ENCODE measurements at regions not wholly inside any gene's neighbourhood (a gene's known extent, or its start where the extent isn't known, plus 50 kb on each side); places are given as distances from the start of the nearest gene placed in this dataset.

DNA sequence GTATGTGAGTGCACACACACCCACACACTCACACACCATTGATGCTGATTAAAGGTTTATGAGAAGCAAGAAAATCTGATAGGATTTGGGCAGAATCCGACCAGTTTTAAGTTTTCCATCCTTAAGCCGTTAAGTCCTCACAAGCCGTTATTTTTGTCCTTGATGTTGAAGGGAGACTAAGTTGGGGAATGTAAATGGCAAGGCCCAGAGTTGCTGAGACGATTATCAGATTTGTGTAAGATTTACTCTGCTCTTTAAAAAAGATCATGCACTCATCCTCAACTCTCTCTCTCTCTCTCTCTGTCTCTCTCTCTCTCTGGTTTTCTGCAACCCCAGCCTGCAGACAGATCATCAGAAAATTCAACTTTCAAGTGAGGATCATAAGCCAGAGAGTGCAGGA lies 238.8 kb downstream of the SMAD2 start:
- Histone ChIP-seq H3K4me2 (ENCODE audit: insufficient read depth, low read length) (no peak overlapping the region), H2AFZ (ENCODE audit: low read depth, low read length) (no peak overlapping the region), H4K20me1 (replicated peaks; ENCODE audit: control insufficient read depth, insufficient read depth, low read length) (no peaks in the 10 kb centered on the region), H3K27ac (ENCODE audit: extremely low read depth, low read depth, low read length) (no peak overlapping the region), H3K9me1 (ENCODE audit: control insufficient read depth, insufficient read depth, low read length) (no peaks in the 10 kb centered on the region), H3K27me3 (ENCODE audit: control insufficient read depth in 2 of 2, insufficient read depth in 2 of 2, low read length in 2 of 2) (no peaks in the 10 kb centered on the region), H3K9me3 (replicated peaks; ENCODE audit: control insufficient read depth, insufficient read depth, low read depth, low read length) (no peaks in the 10 kb centered on the region), H3K4me1 (replicated peaks in 1 of 2; ENCODE audit: control insufficient read depth in 2 of 2, insufficient read depth in 2 of 2, low read length in 2 of 2) (no peaks in the 10 kb centered on the region), H3K4me3 (no peak overlapping the region), H3K9ac (ENCODE audit: insufficient read depth in 1 of 2, low read depth in 2 of 2, low read length in 2 of 2) (no peak overlapping the region), H3K36me3 (ENCODE audit: control insufficient read depth, insufficient read depth, low read length) (no peaks in the 10 kb centered on the region), H3K79me2 (ENCODE audit: control insufficient read depth, insufficient read depth, low read length) (no peaks in the 10 kb centered on the region)
- FAIRE-seq (no peak), DNase-seq (ENCODE audit: extremely low read depth in 1 of 4, low spot score in 3 of 4) (no peak), ATAC-seq (no peak)
- ChIA-PET POLR2A (no interaction called here), CTCF (ENCODE audit: low intra/inter-chr PET ratio) (no interaction called here)
- in situ Hi-C loops (cut with MboI) (no loop called here), intact Hi-C loops (cut with micrococcal nuclease) (no loop called here)
- WGBS (ENCODE audit: insufficient coverage, low coverage, missing lambda C conversion rate): 0% methylated on average over 4 of the region's 4 CpGs
- no TSS peak for BruUV-seq (replicated peaks)
- no peak for TF ChIP-seq ZFX (CRISPR knock-in tag; IDR thresholded peaks at IDR 0.05)
- TF ChIP-seq ZNF347 (CRISPR knock-in tag; IDR thresholded peaks at IDR 0.05; ENCODE audit: low read depth): no peak
- no peak for TF ChIP-seq ZNF197 (CRISPR knock-in tag; IDR thresholded peaks at IDR 0.05; ENCODE audit: low read depth)
- TF ChIP-seq MTA1 (IDR thresholded peaks at IDR 0.05; ENCODE audit: borderline replicate concordance): no peak
- TF ChIP-seq BHLHE40 (IDR thresholded peaks at IDR 0.05; ENCODE audit: low read length): no peak
- no peak for TF ChIP-seq WHSC1 (IDR thresholded peaks at IDR 0.05; ENCODE audit: low read length)
- TF ChIP-seq, protein P1, sequence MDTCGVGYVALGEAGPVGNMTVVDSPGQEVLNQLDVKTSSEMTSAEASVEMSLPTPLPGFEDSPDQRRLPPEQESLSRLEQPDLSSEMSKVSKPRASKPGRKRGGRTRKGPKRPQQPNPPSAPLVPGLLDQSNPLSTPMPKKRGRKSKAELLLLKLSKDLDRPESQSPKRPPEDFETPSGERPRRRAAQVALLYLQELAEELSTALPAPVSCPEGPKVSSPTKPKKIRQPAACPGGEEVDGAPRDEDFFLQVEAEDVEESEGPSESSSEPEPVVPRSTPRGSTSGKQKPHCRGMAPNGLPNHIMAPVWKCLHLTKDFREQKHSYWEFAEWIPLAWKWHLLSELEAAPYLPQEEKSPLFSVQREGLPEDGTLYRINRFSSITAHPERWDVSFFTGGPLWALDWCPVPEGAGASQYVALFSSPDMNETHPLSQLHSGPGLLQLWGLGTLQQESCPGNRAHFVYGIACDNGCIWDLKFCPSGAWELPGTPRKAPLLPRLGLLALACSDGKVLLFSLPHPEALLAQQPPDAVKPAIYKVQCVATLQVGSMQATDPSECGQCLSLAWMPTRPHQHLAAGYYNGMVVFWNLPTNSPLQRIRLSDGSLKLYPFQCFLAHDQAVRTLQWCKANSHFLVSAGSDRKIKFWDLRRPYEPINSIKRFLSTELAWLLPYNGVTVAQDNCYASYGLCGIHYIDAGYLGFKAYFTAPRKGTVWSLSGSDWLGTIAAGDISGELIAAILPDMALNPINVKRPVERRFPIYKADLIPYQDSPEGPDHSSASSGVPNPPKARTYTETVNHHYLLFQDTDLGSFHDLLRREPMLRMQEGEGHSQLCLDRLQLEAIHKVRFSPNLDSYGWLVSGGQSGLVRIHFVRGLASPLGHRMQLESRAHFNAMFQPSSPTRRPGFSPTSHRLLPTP (IDR thresholded peaks at IDR 0.05; ENCODE audit: borderline replicate concordance, extremely low read depth, insufficient read length): no peak
- no peak for TF ChIP-seq SETDB1 (IDR thresholded peaks at IDR 0.05; ENCODE audit: low read length)
- TF ChIP-seq, protein P2, sequence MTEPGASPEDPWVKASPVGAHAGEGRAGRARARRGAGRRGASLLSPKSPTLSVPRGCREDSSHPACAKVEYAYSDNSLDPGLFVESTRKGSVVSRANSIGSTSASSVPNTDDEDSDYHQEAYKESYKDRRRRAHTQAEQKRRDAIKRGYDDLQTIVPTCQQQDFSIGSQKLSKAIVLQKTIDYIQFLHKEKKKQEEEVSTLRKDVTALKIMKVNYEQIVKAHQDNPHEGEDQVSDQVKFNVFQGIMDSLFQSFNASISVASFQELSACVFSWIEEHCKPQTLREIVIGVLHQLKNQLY (CRISPR knock-in tag; conservative IDR thresholded peaks at IDR 0.05): no peak
- TF ChIP-seq, protein P3, sequence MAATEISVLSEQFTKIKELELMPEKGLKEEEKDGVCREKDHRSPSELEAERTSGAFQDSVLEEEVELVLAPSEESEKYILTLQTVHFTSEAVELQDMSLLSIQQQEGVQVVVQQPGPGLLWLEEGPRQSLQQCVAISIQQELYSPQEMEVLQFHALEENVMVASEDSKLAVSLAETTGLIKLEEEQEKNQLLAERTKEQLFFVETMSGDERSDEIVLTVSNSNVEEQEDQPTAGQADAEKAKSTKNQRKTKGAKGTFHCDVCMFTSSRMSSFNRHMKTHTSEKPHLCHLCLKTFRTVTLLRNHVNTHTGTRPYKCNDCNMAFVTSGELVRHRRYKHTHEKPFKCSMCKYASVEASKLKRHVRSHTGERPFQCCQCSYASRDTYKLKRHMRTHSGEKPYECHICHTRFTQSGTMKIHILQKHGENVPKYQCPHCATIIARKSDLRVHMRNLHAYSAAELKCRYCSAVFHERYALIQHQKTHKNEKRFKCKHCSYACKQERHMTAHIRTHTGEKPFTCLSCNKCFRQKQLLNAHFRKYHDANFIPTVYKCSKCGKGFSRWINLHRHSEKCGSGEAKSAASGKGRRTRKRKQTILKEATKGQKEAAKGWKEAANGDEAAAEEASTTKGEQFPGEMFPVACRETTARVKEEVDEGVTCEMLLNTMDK (IDR thresholded peaks at IDR 0.05; ENCODE audit: borderline replicate concordance, insufficient read depth, low read depth, low read length, poor library complexity, severe bottlenecking): no peak
- no peak for TF ChIP-seq ERF (CRISPR knock-in tag; IDR thresholded peaks at IDR 0.05)
- TF ChIP-seq, protein P4, sequence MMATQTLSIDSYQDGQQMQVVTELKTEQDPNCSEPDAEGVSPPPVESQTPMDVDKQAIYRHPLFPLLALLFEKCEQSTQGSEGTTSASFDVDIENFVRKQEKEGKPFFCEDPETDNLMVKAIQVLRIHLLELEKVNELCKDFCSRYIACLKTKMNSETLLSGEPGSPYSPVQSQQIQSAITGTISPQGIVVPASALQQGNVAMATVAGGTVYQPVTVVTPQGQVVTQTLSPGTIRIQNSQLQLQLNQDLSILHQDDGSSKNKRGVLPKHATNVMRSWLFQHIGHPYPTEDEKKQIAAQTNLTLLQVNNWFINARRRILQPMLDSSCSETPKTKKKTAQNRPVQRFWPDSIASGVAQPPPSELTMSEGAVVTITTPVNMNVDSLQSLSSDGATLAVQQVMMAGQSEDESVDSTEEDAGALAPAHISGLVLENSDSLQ (IDR thresholded peaks at IDR 0.05): no peak

Data from K562 (cell line).